ENCODE measurements at regions not wholly inside any gene's neighbourhood (a gene's known extent, or its start where the extent isn't known, plus 50 kb on each side); places are given as distances from the start of the nearest gene placed in this dataset.

DNA sequence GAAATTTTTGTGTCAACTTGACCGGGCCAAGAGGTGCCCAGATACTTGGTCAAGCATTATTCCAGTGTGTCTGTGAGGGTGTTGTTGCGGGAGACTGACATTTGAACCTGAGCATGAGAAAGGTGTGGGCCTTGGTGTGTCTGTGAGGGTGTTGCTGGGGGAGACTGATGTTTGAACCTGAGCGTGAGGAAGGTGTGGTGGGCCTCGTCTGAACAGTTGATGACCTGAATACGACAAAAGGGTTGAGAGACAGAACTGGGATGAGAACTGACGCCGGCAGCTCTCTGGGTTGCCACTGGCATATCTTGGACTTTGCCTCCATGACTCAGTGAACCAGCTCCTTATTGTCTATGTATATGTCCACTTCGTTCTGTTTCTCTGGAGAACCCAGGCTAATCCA lies 240.5 kb downstream of the ERMARD start:
- no peak for TF ChIP-seq POLR2A (IDR thresholded peaks at IDR 0.05)
- TF ChIP-seq CTCF (IDR thresholded peaks at IDR 0.05) = no peak
- TF ChIP-seq POLR2AphosphoS5 (IDR thresholded peaks at IDR 0.05) = no peak
- no peak for TF ChIP-seq EP300 (IDR thresholded peaks at IDR 0.05)
- Histone ChIP-seq H3K4me1 (peaks cover 6 to 9% (median 7%) of the 10 kb centered on the region in 4 donors), H3K27me3 (peaks cover 0 to 4% (median 0%) of the 10 kb centered on the region in 4 donors), H3K27ac (no peak overlapping the region), H3K36me3 (no peaks in the 10 kb centered on the region), H3K4me3 (no peak overlapping the region), H3K9me3 (no peaks in the 10 kb centered on the region)
- ATAC-seq (ENCODE audit: low FRiP score in 2 of 2) = no peak
- WGBS, 2 donors = 93 to 95% methylated on average over 8 of the region's 8 CpGs
- no peak for DNase-seq

DNA sequence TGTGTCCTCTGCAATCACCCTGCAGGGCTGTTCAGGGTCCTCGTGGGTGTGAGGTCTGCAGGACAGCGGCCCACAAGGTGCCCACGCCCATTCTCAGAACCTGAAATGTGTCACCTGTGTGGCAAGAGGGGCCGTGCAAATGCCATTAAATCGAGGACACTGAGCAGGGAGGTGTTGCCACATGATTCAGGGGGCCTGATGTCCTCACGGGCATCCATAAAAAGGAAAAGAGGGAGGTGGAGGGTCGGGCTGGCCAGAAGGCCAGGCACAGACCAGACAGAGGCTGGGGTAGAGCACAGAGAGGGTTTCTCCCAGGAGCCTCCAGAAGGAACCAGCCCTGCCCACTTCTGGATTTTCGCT lies 239.6 kb downstream of the ERMARD start:
- no peaks in the 10 kb centered on the region for H3K9me3 ChIP-seq
- TF ChIP-seq CTCF (IDR thresholded peaks at IDR 0.05) = no peak
- TF ChIP-seq POLR2AphosphoS5 (IDR thresholded peaks at IDR 0.05) = no peak
- no peak for TF ChIP-seq EP300 (IDR thresholded peaks at IDR 0.05)
- TF ChIP-seq POLR2A (IDR thresholded peaks at IDR 0.05) = no peak
- H3K4me3 ChIP-seq = no peak overlapping the region
- peaks cover 6 to 9% (median 7%) of the 10 kb centered on the region in 4 donors for H3K4me1 ChIP-seq
- ATAC-seq (ENCODE audit: low FRiP score in 2 of 2) (no peak), DNase-seq (no peak)
- H3K36me3 ChIP-seq = no peaks in the 10 kb centered on the region
- peaks cover 0 to 4% (median 0%) of the 10 kb centered on the region in 4 donors for H3K27me3 ChIP-seq
- WGBS, 2 donors = 77 to 79% methylated on average over 8 of the region's 8 CpGs
- H3K27ac ChIP-seq = peak overlapping the region in 1 of 4 donors; percentile 68

- Histone ChIP-seq H3K9me3 (no peaks in the 10 kb centered on the region), H3K36me3 (no peaks in the 10 kb centered on the region), H3K27me3 (peaks cover 0 to 4% (median 0%) of the 10 kb centered on the region in 4 donors), H3K4me1 (peaks cover 6 to 15% (median 11%) of the 10 kb centered on the region in 4 donors), H3K4me3 (no peak overlapping the region), H3K27ac (peak overlapping the region in 1 of 4 donors; percentile 68)
- ATAC-seq (ENCODE audit: low FRiP score in 2 of 2) (peak in 1 of 2 donors; percentile 26), DNase-seq (peak; percentile 60 to 70)
- peak in 1 of 4 donors; percentile 16 for TF ChIP-seq POLR2A (IDR thresholded peaks at IDR 0.05)
- TF ChIP-seq POLR2AphosphoS5 (IDR thresholded peaks at IDR 0.05) = no peak
- peak in 3 of 6 experiments; percentile 24 to 31 (median 27) for TF ChIP-seq CTCF (IDR thresholded peaks at IDR 0.05)
- TF ChIP-seq EP300 (IDR thresholded peaks at IDR 0.05) = no peak
- whole genome bisulfite sequencing, 2 donors = 70 to 76% methylated on average over 25 to 32 of the region's 32 CpGs
Observed at GRCh38 chr6:169990095-169991030, 238.9 kb downstream of the ERMARD start.

DNA sequence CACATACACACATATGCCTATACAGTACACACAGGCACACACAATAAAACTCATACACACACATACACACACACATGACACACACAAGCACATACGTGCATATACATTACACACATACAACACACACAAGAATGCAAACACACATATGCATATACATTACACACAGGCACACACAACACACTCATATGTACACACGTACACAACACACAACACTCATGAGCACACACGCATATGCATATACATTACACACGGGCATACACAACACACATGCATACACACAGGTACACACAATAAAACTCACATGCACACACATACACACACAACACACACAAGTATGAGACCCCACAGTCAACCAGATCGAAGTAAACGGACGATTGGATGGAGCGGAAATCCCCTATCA lies 238.2 kb downstream of the ERMARD start:
- H3K27me3 ChIP-seq = peaks cover 0 to 4% (median 0%) of the 10 kb centered on the region in 4 donors
- no peak for ATAC-seq (ENCODE audit: low FRiP score in 2 of 2)
- H3K4me1 ChIP-seq = peaks cover 6 to 20% (median 13%) of the 10 kb centered on the region in 4 donors
- DNase-seq = no peak
- WGBS, 2 donors = 75 to 84% methylated on average over 8 of the region's 8 CpGs
- H3K27ac ChIP-seq = no peak overlapping the region
- H3K4me3 ChIP-seq = no peak overlapping the region
- TF ChIP-seq POLR2AphosphoS5 (IDR thresholded peaks at IDR 0.05) = no peak
- no peak for TF ChIP-seq CTCF (IDR thresholded peaks at IDR 0.05)
- TF ChIP-seq POLR2A (IDR thresholded peaks at IDR 0.05) = no peak
- TF ChIP-seq EP300 (IDR thresholded peaks at IDR 0.05) = no peak
- H3K36me3 ChIP-seq = no peaks in the 10 kb centered on the region
- no peaks in the 10 kb centered on the region for H3K9me3 ChIP-seq

Data from upper lobe of left lung (tissue), 6 donors.